Common myeloid progenitor, CD34-positive (primary cell): ENCODE measurements at regions not wholly inside any gene's neighbourhood (a gene's known extent, or its start where the extent isn't known, plus 50 kb on each side); places are given as distances from the start of the nearest gene placed in this dataset.

Experiments used
- CTCF ChIA-PET: fragments of 350-600 bp; sonication (Branson Sonifier 250); formaldehyde crosslinking; loops from one replicate; lab custom pipeline; 2021; ENCODE audit warnings: antibody characterized with exemption; lab: Charles Lee
- POLR2A ChIA-PET: fragments of 350-600 bp; sonication (Branson Sonifier 250); formaldehyde crosslinking; loops from one replicate; lab custom pipeline; 2021; ENCODE audit warnings: antibody characterized with exemption; lab: Charles Lee
- DNase-seq, 3 donors: peaks; one replicate each; pipeline versions ENCODE4 v3.0.0 to v3.0.0-alpha.2; 2013
- H3K27ac ChIP-seq, 2 experiments: 1 replicate in 1 of 2; 2 replicates in 1 of 2; pipeline ENCODE4 v1.7.0; 2013; ENCODE audit warnings: inconsistent platforms in 2 of 2, low read length in 2 of 2, mild to moderate bottlenecking in 2 of 2, low read depth in 1 of 2, moderate library complexity in 1 of 2; ENCODE audit not compliant: severe bottlenecking in 2 of 2, insufficient read depth in 1 of 2, poor library complexity in 1 of 2
- H3K27me3 ChIP-seq, 5 experiments: replicated peaks in 2 of 5; 1 replicate in 3 of 5; 2 replicates in 2 of 5; pipeline versions ENCODE4 v1.6.1 to v1.7.0; 2013; ENCODE audit warnings: low read length in 4 of 5, mild to moderate bottlenecking in 2 of 5, moderate library complexity in 2 of 5, inconsistent platforms in 1 of 5; ENCODE audit not compliant: insufficient read depth in 5 of 5, control insufficient read depth in 4 of 5
- H3K36me3 ChIP-seq, 4 experiments: 1 replicate in 2 of 4; 2 replicates in 2 of 4; pipeline versions ENCODE4 v1.6.1 to v1.7.0; 2013; ENCODE audit warnings: low read length in 3 of 4, control low read depth in 1 of 4, mild to moderate bottlenecking in 1 of 4; ENCODE audit not compliant: control insufficient read depth in 4 of 4, insufficient read depth in 4 of 4
- H3K4me1 ChIP-seq, 4 experiments: 1 replicate in 3 of 4; 2 replicates in 1 of 4; pipeline versions ENCODE4 v1.6.1 to v1.7.1; 2013; ENCODE audit warnings: low read length in 3 of 4, mild to moderate bottlenecking in 3 of 4, control low read depth in 1 of 4, inconsistent platforms in 1 of 4, moderate library complexity in 1 of 4; ENCODE audit not compliant: control insufficient read depth in 4 of 4, insufficient read depth in 4 of 4; ENCODE audit errors: control extremely low read depth in 1 of 4
- H3K4me3 ChIP-seq, 7 experiments: 1 replicate in 4 of 7; 2 replicates in 3 of 7; pipeline versions ENCODE4 v1.5.1 to v1.7.0; 2013; ENCODE audit warnings: mild to moderate bottlenecking in 7 of 7, low read length in 6 of 7, moderate library complexity in 6 of 7, inconsistent platforms in 2 of 7, low read depth in 2 of 7, control low read depth in 1 of 7; ENCODE audit not compliant: insufficient read depth in 4 of 7, control insufficient read depth in 1 of 7; ENCODE audit errors: extremely low read depth in 1 of 7
- H3K9me3 ChIP-seq, 5 experiments: 1 replicate in 4 of 5; 2 replicates in 1 of 5; pipeline versions ENCODE4 v1.6.1 to v1.7.1; 2013; ENCODE audit warnings: low read length in 4 of 5, mild to moderate bottlenecking in 2 of 5, inconsistent platforms in 1 of 5, low read depth in 1 of 5, moderate library complexity in 1 of 5; ENCODE audit not compliant: control insufficient read depth in 4 of 5, insufficient read depth in 2 of 5; ENCODE audit errors: control extremely low read depth in 1 of 5
- WGBS: methylation state at CpG from one replicate; pipeline ENCODE4 v1.1.5; 2013; ENCODE audit not compliant: insufficient coverage; 5-methylcytosine and 5-hydroxymethylcytosine counted together

DNA sequence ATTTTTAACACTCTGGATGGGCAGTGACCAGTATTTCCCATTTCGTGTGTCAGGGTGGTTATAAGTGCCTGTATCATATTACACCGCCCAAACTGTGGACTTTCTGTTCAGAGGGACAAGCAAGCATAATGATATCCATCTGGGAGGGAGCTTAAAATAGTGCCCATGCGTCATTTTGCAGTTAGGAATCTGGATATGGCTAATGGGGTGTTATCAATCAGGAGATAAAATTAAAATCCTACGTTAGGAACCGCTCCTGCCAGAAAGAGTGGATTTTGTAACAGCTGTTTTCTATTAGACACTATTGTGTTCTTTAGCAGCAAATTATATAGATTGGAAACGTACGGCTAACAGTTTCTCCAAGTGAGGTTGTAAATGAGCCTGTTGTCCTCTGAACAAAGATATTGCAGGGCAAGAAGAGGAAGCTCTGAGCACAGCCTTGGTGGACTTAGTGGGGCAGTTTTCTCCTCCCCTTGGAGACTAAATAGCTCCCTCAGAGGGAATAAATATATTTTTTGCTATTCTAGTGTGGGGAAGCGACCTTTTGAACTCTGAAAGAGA is 160.4 kb downstream of the SPATA31D1 start:
- Histone ChIP-seq H3K9me3 (no peaks in the 10 kb centered on the region), H3K4me1 (no peaks in the 10 kb centered on the region), H3K4me3 (no peak overlapping the region), H3K27ac (no peak overlapping the region), H3K27me3 (no peaks in the 10 kb centered on the region), H3K36me3 (no peaks in the 10 kb centered on the region)
- DNase-seq: no peak
- 98% methylated on average over 6 of the region's 8 CpGs for WGBS
- POLR2A ChIA-PET: no interaction called here
- CTCF ChIA-PET: no interaction called here

DNA sequence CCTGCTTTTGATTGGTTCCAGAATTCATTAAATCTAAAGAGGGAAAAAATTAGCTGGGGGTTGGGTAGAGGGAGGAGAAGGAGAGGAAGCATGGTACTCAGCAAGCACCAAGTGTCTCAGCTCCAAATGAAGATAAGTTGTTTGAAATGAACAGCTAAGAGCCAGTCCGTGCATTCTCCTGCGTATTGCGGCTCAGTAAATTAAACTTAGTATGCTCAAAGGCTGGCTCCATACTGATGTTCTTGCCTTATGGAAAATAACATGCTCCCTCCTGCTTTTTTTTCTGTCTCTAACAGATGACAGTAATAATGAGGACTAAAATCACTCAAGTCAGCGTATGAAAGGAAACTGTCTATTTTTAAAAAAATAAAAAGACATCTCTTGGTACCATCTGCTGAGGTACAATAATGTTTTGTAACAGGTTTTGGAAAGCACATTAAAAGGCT is 161.0 kb downstream of the SPATA31D1 start:
- Histone ChIP-seq H3K27me3 (no peaks in the 10 kb centered on the region), H3K4me3 (no peak overlapping the region), H3K9me3 (no peaks in the 10 kb centered on the region), H3K27ac (no peak overlapping the region), H3K36me3 (no peaks in the 10 kb centered on the region), H3K4me1 (no peaks in the 10 kb centered on the region)
- WGBS: 100% methylated on average over 3 of the region's 4 CpGs
- DNase-seq: no peak
- ChIA-PET POLR2A (no interaction called here), CTCF (no interaction called here)

DNA sequence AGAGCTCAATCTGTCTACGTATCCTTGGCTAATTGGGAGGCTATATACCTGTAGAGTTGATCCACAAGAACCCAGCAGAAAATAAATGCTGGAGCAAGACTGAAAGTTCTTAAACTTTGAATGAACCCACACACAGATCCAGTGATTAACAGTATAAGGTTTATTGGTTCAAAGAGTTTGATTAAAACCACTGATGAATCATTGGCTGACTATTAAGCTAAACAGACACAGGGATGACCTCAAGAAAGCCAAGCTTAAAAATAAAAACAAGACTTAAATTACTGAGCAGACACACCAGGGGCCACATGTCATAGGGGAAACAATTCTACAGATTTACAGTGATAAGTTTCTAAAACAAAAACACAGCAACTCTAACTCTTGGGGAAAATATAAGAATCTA is 163.6 kb downstream of the SPATA31D1 start:
- no peak overlapping the region for H3K27ac ChIP-seq
- no peaks in the 10 kb centered on the region for H3K9me3 ChIP-seq
- no peak for DNase-seq
- ChIA-PET POLR2A (no interaction called here), CTCF (no interaction called here)
- no peak overlapping the region for H3K4me3 ChIP-seq
- WGBS: no CpG with 5 or more reads among the region's 1 CpG
- H3K27me3 ChIP-seq: no peaks in the 10 kb centered on the region
- H3K36me3 ChIP-seq: no peaks in the 10 kb centered on the region
- H3K4me1 ChIP-seq: no peaks in the 10 kb centered on the region

DNA sequence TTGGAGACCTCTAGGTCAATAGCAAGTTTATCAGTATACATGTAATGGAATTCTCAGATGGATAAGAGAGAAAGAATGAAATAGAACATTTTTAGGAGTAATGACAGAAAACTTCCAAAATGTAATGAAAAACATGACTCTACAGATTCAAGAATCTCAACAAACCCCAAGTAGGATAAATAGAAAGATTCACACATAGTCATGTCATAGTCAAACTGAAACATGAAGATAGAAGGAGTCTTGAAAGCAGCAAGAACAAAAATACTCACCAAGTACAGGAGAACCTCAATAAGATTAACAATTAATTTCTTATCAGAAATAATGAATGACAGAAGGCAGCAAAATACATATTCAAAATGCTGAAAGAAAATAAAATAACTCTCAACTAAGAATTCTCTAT is 164.5 kb downstream of the SPATA31D1 start:
- POLR2A ChIA-PET: no interaction called here
- Histone ChIP-seq H3K27ac (no peak overlapping the region), H3K36me3 (no peaks in the 10 kb centered on the region), H3K4me1 (no peaks in the 10 kb centered on the region), H3K4me3 (no peak overlapping the region), H3K9me3 (no peaks in the 10 kb centered on the region), H3K27me3 (no peaks in the 10 kb centered on the region)
- CTCF ChIA-PET: no interaction called here
- no peak for DNase-seq

DNA sequence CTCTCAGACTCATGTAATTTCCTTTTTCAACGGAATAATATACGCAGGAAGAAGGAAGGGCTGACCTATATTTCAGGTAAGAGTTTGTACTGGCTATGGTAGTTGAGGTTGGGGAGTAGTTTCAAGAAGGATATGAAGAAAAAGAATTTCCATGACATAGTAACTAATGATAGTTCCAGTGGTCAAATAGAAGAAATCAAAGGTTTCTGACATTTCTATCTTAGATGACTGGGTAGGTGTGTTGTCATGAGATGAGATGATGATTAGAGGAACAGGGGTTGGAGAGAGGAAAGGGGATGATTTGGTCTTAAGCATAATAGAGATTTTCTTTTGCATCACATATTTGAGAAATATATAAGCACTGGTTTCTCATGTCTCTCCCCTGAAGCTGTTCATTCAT is 166.0 kb downstream of the SPATA31D1 start:
- Histone ChIP-seq H3K36me3 (no peaks in the 10 kb centered on the region), H3K27ac (no peak overlapping the region), H3K4me1 (no peaks in the 10 kb centered on the region), H3K27me3 (no peaks in the 10 kb centered on the region), H3K9me3 (no peaks in the 10 kb centered on the region), H3K4me3 (no peak overlapping the region)
- DNase-seq: no peak
- POLR2A ChIA-PET: no interaction called here
- CTCF ChIA-PET: no interaction called here
- no CpG with 5 or more reads among the region's 2 CpGs for WGBS

DNA sequence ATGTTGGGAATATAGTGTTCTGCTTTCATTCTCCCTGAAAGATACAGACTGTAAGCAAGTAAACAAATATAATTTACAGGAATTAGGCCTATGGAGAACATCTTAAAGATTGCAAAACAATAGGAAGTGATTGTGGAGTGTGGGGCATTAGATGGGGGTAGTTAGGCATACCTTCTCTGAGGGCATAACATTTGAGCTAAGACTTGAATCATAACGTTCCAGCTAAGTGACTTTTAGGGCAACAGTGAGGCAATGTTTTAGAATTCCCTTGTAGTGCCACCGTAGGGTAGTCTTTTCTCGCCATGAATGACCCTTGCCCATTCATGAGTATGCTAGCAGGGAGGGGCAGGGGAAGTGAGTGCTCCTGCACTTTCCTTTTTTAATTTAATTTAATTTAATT is 173.3 kb downstream of the SPATA31D1 start:
- H3K4me1 ChIP-seq: no peaks in the 10 kb centered on the region
- peaks cover 0 to 5% (median 0%) of the 10 kb centered on the region in 5 experiments for H3K9me3 ChIP-seq
- no peaks in the 10 kb centered on the region for H3K27me3 ChIP-seq
- no peak for DNase-seq
- ChIA-PET POLR2A (interaction anchor here (0.6 kb wide), 1 partner anchor 23 kb away, joined by 3 read pairs; no protein-coding TSS in a partner anchor), CTCF (no interaction called here)
- WGBS: 94% methylated on average over 3 of the region's 3 CpGs
- H3K36me3 ChIP-seq: no peaks in the 10 kb centered on the region
- no peak overlapping the region for H3K4me3 ChIP-seq
- no peak overlapping the region for H3K27ac ChIP-seq

DNA sequence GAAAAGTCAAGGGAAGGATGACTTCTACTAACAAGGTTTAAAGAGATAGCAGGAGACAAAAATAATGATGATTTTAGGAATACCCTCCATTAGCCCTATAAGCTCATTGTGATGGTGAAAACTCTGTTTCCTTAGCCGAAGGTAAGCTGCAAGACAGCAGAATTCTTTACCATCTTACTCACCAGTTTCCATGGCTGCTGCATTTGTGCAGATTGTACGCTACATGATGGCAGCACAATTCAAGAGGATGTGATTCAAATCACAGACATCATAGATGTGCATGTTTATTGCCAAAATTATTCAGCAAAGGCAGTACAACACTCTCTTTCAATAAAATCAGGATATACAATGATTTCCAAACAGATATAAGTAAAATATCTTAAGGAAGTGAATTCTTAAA is 175.6 kb downstream of the SPATA31D1 start:
- POLR2A ChIA-PET: no interaction called here
- CTCF ChIA-PET: no interaction called here
- no peaks in the 10 kb centered on the region for H3K4me1 ChIP-seq
- H3K36me3 ChIP-seq: no peaks in the 10 kb centered on the region
- H3K9me3 ChIP-seq: peaks cover 0 to 5% (median 0%) of the 10 kb centered on the region in 5 experiments
- H3K4me3 ChIP-seq: no peak overlapping the region
- no peak for DNase-seq
- 100% methylated on average over 2 of the region's 2 CpGs for WGBS
- no peaks in the 10 kb centered on the region for H3K27me3 ChIP-seq
- no peak overlapping the region for H3K27ac ChIP-seq
